SU-DHL-6 (cell line): ENCODE measurements at regions not wholly inside any gene's neighbourhood (a gene's known extent, or its start where the extent isn't known, plus 50 kb on each side); places are given as distances from the start of the nearest gene placed in this dataset.

Source experiments
- CTCF ChIP-seq: fragments of 200-600 bp; sonication (generic); IDR thresholded peaks from one replicate; pipeline ENCODE4 v1.5.1; 2017; ENCODE audit warnings: antibody characterized with exemption, mild to moderate bottlenecking, low read length, moderate library complexity; ENCODE audit not compliant: insufficient read depth, poor library complexity, severe bottlenecking
- EZH2phosphoT487 ChIP-seq: fragments of 200-600 bp; sonication (generic), shearing (Covaris generic); conservative IDR thresholded peaks from 2 replicates; pipeline ENCODE4 v1.6.1; 2018; ENCODE audit warnings: mild to moderate bottlenecking, antibody characterized with exemption, low read length, moderate library complexity, mixed read lengths

- TF ChIP-seq CTCF (no peak), EZH2phosphoT487 (no peak)
These were observed 127.8 kb downstream of the CHST1 start for GRCh38 chr11:45537614-45538013.
